Nephron (organoid): ENCODE measurements at regions not wholly inside any gene's neighbourhood (a gene's known extent, or its start where the extent isn't known, plus 50 kb on each side); places are given as distances from the start of the nearest gene placed in this dataset.

Source experiments
- H3K27ac Mint-ChIP-seq, 3 experiments: 2 replicates each; pipeline ENCODE4 v1.8.0; 2020; ENCODE audit warnings: mixed read lengths in 3 of 3, mild to moderate bottlenecking in 2 of 3, moderate library complexity in 1 of 3
- H3K27me3 Mint-ChIP-seq: 2 replicates; pipeline ENCODE4 v1.8.0; 2021; ENCODE audit warnings: low read depth, mild to moderate bottlenecking, moderate library complexity, mixed read lengths
- H3K36me3 Mint-ChIP-seq: 2 replicates; pipeline ENCODE4 v1.8.0; 2020; ENCODE audit warnings: low read depth, mixed read lengths
- H3K4me1 Mint-ChIP-seq: 2 replicates; pipeline ENCODE4 v1.8.0; 2020; ENCODE audit warnings: mixed read lengths
- H3K4me3 Mint-ChIP-seq, 3 experiments: 2 replicates each; pipeline ENCODE4 v1.8.0; 2020; ENCODE audit warnings: mild to moderate bottlenecking in 3 of 3, mixed read lengths in 3 of 3, moderate library complexity in 2 of 3
- H3K9me3 Mint-ChIP-seq: 2 replicates; pipeline ENCODE4 v1.8.0; 2020; ENCODE audit warnings: mixed read lengths
- TF ChIP-seq, protein P1 (sequence below), 3 experiments: fragments of 200-600 bp; sonication (generic); IDR thresholded peaks; one replicate each; pipeline ENCODE4 v1.5.0; 2021; ENCODE audit warnings: antibody characterized with exemption in 3 of 3; ENCODE audit not compliant: unreplicated experiment in 3 of 3

DNA sequence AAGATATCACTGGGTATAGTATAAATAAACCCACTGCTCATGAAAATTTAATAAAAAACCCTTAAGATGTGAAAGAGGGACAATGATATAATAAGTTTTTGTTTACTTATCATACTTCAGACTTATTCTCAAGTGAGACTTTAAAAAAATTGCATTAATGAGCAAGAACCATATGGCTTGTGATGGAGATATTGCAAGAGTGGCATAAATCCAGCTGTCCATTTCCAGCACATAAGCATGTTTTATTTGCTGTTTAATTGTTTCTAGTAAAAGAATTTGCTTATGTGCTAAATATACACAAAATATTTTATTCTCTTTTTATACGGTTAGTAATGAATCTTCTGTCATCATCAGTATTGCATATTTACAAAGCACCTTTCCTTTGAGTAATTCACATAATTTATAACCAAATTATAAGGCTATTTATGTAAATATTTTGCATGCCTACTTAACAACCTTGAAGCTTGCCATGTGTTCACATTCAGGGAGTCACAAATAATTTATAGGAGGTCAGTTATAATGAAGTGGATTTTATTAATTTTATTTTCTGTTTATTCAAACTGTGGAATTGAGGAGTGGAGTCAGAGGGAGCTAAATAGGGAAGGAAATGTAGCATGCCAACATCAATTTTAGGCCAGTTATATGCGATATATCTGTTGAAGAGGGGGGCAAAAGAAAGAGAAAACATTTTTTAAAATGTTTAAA is 318.5 kb upstream of the CWC22 start:
- Mint-ChIP-seq H3K9me3 (peaks cover 5% of the 10 kb centered on the region), H3K4me3 (no peak overlapping the region), H3K4me1 (no peaks in the 10 kb centered on the region), H3K27me3 (no peaks in the 10 kb centered on the region), H3K27ac (no peak overlapping the region), H3K36me3 (no peaks in the 10 kb centered on the region)
- TF ChIP-seq, protein P1, sequence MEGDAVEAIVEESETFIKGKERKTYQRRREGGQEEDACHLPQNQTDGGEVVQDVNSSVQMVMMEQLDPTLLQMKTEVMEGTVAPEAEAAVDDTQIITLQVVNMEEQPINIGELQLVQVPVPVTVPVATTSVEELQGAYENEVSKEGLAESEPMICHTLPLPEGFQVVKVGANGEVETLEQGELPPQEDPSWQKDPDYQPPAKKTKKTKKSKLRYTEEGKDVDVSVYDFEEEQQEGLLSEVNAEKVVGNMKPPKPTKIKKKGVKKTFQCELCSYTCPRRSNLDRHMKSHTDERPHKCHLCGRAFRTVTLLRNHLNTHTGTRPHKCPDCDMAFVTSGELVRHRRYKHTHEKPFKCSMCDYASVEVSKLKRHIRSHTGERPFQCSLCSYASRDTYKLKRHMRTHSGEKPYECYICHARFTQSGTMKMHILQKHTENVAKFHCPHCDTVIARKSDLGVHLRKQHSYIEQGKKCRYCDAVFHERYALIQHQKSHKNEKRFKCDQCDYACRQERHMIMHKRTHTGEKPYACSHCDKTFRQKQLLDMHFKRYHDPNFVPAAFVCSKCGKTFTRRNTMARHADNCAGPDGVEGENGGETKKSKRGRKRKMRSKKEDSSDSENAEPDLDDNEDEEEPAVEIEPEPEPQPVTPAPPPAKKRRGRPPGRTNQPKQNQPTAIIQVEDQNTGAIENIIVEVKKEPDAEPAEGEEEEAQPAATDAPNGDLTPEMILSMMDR (IDR thresholded peaks at IDR 0.05; ENCODE audit: unreplicated experiment in 3 of 3): no peak

DNA sequence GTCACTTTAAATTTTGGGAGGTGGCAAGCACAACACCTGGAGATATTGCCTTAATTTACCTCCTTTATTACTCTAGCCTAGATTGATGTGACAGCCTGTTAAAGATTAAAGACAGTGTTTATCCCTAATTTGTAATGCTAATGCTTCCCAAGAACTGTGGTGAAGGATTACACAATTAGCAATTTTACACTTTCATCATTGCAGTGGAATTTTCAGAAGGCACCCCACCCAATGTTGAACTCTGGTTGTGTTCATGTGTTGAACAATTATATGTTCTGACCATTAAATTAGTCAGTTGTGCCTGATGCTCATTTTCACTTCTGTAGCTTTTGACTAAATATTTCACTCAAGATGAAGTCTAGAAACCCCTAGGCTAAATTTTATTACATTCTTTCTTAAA is 317.1 kb upstream of the CWC22 start:
- Mint-ChIP-seq H3K4me3 (no peak overlapping the region), H3K9me3 (peaks cover 7% of the 10 kb centered on the region), H3K27ac (no peak overlapping the region), H3K4me1 (no peaks in the 10 kb centered on the region), H3K36me3 (no peaks in the 10 kb centered on the region), H3K27me3 (no peaks in the 10 kb centered on the region)
- TF ChIP-seq, protein P1 (IDR thresholded peaks at IDR 0.05; ENCODE audit: unreplicated experiment in 3 of 3): no peak

DNA sequence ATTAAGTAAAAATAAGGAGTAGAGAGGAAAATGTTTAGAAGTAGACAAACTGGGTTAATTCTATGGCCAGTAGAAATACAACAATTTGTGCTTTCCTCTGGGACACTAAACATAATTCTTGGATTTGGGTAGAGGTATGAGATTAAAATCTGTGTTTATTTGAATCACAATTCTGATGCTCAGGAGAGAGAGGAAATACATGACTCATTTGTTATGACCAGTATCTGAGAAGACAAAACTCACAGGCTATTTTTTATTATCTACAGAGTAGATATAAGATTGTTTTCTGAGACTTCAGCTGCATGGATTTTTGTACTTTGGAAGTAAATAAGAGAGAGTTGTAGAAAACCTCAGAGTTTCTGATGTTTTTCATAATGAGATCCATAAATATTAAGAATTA is 315.7 kb upstream of the CWC22 start:
- Mint-ChIP-seq H3K36me3 (no peaks in the 10 kb centered on the region), H3K9me3 (peaks cover 11% of the 10 kb centered on the region), H3K27me3 (no peaks in the 10 kb centered on the region), H3K27ac (no peak overlapping the region), H3K4me3 (no peak overlapping the region), H3K4me1 (no peaks in the 10 kb centered on the region)
- TF ChIP-seq, protein P1 (IDR thresholded peaks at IDR 0.05; ENCODE audit: unreplicated experiment in 3 of 3): no peak

DNA sequence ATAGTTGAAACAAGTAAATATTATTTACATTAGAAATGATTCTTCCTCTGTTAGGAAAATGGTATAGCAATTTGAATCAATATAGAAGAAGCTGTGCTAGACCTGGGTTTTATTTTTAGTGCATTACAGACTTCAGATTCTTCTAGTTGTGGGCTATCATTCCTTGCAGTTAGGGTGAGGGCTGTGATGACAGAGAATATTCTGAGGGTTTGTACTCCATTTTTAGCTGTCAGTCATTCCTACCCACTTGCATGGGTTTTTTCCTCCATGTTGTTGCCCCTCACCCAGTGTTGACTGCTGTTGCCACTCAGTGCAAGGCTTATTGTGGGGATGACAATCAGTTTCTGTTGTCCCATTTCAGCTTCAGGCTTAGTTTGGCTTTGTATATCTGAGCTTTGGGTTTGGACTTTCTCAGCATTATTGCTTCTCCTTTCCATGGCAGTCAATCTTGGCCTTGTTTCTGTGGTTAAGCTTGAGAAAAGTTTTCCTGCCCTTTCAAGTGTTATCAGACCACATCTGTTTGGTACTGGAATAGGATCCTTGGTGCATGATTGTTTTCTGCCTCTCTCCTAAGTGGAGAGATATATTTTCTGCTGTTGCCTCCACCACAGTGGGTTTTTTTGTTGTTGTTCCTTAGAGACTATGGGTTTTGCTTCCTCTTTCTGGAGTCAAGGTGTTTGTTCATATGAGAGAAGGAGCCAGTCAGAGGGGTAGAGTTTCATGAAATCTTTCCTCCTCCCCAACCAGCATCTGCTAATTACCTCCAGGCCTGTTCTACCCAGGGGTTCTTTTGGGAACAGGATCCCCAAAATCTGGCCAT is 312.7 kb upstream of the CWC22 start:
- TF ChIP-seq, protein P1 (IDR thresholded peaks at IDR 0.05; ENCODE audit: unreplicated experiment in 3 of 3): no peak
- H3K36me3 Mint-ChIP-seq: no peaks in the 10 kb centered on the region
- no peak overlapping the region for H3K27ac Mint-ChIP-seq

DNA sequence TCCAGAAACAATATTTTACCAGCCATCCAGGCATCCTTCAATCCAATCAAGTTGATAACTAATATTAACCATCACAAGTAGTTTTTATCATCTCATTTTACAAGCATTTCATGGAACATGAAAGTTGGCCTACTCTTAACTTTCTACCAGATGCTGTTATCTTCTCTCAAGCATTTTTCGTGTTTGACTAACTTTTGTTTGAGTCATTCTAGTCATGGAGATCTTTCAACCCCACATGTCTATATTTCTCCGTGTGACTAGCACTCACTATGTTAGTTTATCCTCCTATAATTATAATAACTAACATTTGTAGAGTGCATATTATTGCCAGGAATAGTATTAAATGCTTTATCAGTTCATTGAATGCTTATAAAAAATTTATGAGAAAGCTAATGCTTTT is 307.0 kb upstream of the CWC22 start:
- H3K4me3 Mint-ChIP-seq: no peak overlapping the region
- no peaks in the 10 kb centered on the region for H3K4me1 Mint-ChIP-seq
- H3K36me3 Mint-ChIP-seq: no peaks in the 10 kb centered on the region

More for the DNA sequence above, 312.7 kb upstream of the CWC22 start:
- H3K4me3 Mint-ChIP-seq: no peak overlapping the region
- no peaks in the 10 kb centered on the region for H3K27me3 Mint-ChIP-seq
- peaks cover 15% of the 10 kb centered on the region for H3K9me3 Mint-ChIP-seq
- no peaks in the 10 kb centered on the region for H3K4me1 Mint-ChIP-seq

More for the DNA sequence above, 307.0 kb upstream of the CWC22 start:
- Mint-ChIP-seq H3K27ac (no peak overlapping the region), H3K9me3 (peaks cover 13% of the 10 kb centered on the region), H3K27me3 (no peaks in the 10 kb centered on the region)
- TF ChIP-seq, protein P1 (IDR thresholded peaks at IDR 0.05; ENCODE audit: unreplicated experiment in 3 of 3): no peak
